ENCODE measurements at regions not wholly inside any gene's neighbourhood (a gene's known extent, or its start where the extent isn't known, plus 50 kb on each side); places are given as distances from the start of the nearest gene placed in this dataset.

DNA sequence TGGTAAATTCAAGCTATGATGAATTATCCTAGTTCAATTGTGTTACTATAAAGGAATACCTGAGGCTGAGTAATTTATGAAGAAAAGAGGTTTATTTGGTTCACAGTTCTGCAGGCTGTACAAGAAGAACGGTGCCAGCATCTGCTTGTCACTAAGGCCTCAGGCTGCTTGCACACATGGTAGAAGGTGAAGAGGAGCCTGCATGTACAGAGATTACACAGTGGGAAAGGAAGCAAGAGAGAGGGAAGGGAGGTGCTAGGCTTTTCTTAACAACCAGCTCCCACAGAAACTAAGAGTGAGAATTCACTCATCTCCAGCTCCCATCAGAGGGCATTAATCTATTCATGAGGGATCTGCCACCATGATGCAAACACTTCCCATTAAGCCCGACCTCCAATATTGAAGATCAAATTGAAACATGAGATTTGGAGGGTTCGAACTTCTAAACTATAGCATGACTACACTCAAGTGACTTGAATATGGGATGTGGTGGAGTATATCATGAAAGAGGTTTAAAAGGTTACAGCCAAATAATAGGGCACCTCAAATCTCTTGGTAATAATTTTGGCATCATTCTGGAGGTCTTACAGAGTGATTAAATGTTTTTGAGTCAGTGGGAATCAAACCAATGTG lies 58.4 kb upstream of the ETAA1 start:
- DNase-seq (ENCODE audit: low spot score), result no peak

DNA sequence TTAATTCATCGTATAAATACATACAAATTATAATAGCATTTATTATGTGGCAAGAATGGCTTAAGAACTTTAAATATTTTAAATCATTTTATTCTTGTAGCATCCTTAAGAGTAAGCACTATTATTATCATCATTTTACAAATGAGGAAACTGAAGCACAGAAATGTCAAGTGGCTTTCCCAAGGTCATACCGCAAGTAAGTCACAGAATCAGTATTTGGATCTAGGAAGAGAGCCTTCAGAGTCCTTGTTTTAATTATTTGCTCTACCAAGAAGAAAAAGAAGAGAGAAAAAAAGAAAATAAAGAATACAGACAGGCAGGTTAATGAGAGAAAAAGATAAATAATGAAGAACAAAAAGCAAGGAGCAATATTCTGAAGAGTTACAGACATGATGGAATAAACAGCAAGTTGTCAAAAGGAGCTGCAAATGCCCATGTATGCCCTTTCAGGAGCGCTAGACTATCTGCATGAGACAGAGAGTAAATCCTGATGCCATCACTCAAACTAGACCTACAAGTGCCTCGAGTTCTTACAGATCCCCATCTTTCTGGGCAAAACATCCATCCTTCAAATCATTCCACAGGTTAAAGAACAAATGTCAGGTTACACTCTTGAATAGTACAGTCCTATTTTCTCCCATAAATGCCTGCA lies 57.8 kb upstream of the ETAA1 start:
- DNase-seq (ENCODE audit: low spot score), result no peak

DNA sequence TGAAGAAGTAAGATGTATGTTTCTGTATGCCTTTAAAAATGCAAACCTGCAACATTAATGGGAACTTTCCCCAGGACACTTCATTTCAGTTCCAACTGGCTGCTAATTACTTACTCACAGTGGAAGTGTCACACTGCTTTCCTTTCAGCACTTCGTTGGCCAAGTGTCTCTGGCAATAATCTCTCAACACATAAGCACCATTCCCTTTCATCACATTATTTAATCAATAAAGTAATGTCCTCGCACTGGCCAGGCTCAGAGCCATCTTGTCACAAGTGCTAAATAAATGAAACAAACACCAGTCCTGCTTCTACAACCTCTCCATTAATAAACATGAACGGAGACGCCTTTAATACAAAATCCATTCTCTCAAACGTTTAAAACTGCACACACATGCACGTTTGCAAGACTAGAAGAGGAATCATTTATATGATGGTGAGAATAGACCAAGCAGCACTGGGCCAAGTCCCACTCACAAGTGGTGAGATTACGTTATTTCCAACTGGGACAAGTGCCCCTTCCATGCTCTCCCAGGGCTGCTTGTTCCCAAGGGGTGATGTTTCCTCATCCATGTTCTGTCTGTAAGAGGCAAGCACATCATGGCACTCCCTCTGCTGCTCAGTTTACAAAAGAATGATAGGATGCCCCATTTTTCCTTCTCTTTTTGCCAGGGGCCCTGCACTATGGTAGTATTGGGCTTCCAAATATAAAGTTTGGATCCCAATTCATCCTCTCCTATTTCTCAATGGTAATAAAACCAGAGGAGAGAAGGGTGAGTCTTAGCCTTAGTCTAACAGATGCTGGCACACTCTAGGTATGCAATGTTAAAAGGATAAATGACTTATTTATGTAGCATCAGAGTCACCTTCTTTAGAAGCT lies 56.8 kb upstream of the ETAA1 start:
- DNase-seq (ENCODE audit: low spot score), result no peak

DNA sequence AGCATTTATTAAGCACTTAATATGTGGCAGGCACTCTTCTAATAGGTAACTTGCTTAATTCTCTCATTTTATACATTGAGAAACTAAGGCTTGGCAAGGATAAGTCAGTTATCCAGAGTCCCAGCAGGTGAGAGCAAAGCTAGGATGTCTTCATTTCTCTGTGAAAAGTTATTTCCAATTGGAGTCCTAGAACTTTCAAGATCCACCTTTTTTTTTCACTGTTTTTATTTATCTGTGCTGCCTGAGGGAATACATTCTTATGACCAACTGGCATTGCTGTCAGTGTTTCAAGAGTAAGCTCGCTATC lies 56.2 kb upstream of the ETAA1 start:
- DNase-seq (ENCODE audit: low spot score), result no peak

DNA sequence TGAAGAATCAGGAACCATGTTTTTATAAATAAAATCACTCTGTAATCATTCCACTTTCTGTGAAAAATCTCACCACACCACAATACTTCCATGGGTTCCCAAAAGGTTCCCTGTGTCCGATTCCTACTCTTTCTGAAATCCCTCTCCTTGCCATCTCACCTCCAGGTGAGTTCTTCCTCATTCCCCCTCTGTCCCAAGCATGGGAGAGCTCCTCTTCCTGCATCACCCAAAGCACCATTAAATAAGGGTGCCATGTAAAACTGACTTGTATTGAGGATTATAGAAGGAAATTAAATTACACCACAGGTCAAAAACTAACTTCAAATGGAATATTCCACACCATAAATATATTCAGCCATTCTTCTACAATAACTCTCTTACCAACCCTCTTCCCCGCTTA lies 55.8 kb upstream of the ETAA1 start:
- no peak for DNase-seq (ENCODE audit: low spot score)

DNA sequence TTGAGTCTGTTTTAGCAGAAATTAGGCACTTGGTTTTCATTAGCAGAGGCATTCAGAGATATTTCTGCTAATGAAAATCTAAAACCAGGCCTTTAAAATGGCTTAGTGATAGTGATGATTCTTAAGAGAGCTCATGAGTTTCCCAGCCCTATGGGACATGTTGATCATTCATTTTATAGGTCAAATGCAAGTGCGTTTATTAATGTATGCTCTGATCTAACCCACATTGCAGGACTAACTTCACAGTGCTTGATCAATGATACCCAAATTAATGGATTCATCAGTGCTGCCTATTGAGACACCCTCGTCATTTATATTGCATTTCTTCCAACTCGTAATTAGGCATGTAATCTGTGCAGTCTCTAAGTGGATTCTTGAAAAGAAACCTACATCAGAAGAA lies 54.7 kb upstream of the ETAA1 start:
- DNase-seq (ENCODE audit: low spot score), result no peak

DNA sequence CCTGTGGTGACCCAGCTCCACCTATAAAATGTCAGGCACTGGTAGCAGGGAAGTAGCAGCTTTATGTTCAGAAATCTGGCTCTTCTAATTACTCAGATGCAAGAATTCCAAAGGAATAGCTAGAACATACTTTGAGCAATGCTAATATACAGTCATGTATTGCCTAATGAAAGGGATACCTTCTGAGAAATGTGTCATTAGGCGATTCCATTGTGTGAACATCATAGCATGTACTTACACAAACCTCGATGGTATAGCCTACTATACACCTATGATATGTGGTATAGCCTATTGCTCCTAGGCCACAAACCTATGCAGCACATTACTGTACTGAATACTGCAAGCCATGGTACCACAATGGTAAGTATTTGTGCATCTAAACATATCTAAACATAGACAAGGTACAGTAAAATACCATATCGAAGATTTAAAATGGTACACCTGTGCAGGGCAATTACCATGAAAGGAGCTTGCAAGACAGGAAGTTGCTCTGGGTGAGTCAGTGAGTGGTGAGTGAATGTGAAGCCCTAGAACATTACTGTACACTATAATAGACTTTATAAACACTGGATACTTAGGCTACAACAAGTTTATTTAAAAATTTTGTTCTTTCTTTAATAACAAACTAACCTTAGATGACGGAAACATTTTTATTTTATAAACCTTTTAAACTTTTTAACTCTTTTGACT lies 50.3 kb upstream of the ETAA1 start:
- no peak for DNase-seq (ENCODE audit: low spot score)

All from ureter (tissue), 1 donor.